Breast epithelium (tissue), 4 donors: ENCODE measurements at regions not wholly inside any gene's neighbourhood (a gene's known extent, or its start where the extent isn't known, plus 50 kb on each side); places are given as distances from the start of the nearest gene placed in this dataset.

ENCODE experiments used
- DNase-seq, 2 donors: peaks; one replicate each; pipeline ENCODE4 v3.0.0-alpha.2; 2019; ENCODE audit warnings: low spot score in 2 of 2
- H3K27ac ChIP-seq, 2 donors: fragments of 200-600 bp; sonication (generic) in 1 of 2; one replicate each; pipeline ENCODE4 v1.5.1; 2016 to 2019; ENCODE audit warnings: mild to moderate bottlenecking in 1 of 2
- H3K27me3 ChIP-seq, 2 donors: fragments of 200-600 bp; sonication (generic) in 1 of 2; one replicate each; pipeline versions ENCODE4 v1.5.1 to v1.6.0; 2017 to 2019; ENCODE audit warnings: control low read depth in 1 of 2, mild to moderate bottlenecking in 1 of 2
- H3K36me3 ChIP-seq: fragments of 200-600 bp; one replicate; pipeline ENCODE4 v1.5.1; 2019
- H3K4me1 ChIP-seq, 2 donors: fragments of 200-600 bp; sonication (generic); one replicate each; pipeline ENCODE4 v1.5.1; 2016 to 2019; ENCODE audit warnings: control low read depth in 1 of 2
- H3K4me3 ChIP-seq, 3 donors: fragments of 200-600 bp; sonication (generic); 1 replicate in 2 of 3; 2 replicates in 1 of 3; pipeline ENCODE4 v1.5.1; 2016 to 2019; ENCODE audit warnings: mild to moderate bottlenecking in 3 of 3, moderate library complexity in 2 of 3
- H3K9me3 ChIP-seq, 2 donors: fragments of 200-600 bp; sonication (generic) in 1 of 2; one replicate each; pipeline ENCODE4 v1.5.1; 2016 to 2019; ENCODE audit warnings: control low read depth in 1 of 2
- POLR2A ChIP-seq: fragments of 450-650 bp; IDR thresholded peaks from one replicate; pipeline ENCODE4 v1.6.1; 2016; ENCODE audit warnings: antibody characterized with exemption, mild to moderate bottlenecking, moderate library complexity
- POLR2AphosphoS5 ChIP-seq, 3 donors: sonication (generic); formaldehyde crosslinking; IDR thresholded peaks; one replicate each; pipeline ENCODE4 v1.6.1; 2017; ENCODE audit warnings: antibody characterized with exemption in 3 of 3
- intact Hi-C: fragments of 100-400 bp; cut with DNase I; formaldehyde crosslinking; loops from one replicate; pipeline ENCODE4 v1.15.1; 2023; ENCODE audit warnings: low total_unique reads
- TF ChIP-seq, protein P1 (sequence below), 3 donors: fragments of 450-650 bp; IDR thresholded peaks; one replicate each; pipeline ENCODE4 v1.5.1; 2016 to 2017; ENCODE audit warnings: antibody characterized with exemption in 3 of 3, mild to moderate bottlenecking in 3 of 3, moderate library complexity in 3 of 3

DNA sequence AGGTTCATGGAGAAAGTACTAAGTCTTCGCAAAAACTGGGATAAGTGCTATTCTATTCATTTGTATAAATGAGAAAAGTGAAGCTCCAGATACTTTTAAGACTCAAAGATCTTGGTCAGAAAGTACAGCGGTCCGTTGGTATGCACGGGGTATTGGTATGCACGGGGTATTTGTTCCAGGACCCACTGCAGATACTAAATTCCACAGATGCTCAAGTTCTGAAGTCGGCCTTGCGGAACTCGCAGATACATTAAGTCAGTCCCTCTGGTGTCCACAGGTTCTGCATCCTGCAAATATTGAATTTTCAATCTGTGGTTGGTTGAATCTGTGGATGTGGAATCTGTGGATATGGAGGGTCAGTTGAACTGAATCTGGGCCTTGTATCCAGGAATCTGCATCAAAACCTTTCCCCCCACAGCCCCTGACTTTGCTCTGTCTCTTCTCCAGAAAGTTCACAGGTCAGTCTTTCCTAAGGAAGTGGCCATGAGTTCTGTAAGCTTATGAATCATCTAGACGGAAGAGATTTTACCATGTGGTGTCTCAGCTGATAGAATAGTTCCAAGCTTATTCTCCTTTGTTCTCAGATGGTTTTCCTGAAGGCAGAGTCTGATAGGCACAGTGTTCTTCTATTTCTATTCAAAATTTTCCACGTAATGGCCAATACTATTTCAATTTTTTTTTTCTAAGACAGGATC lies 274.7 kb downstream of the NEDD1 start:
- H3K36me3 ChIP-seq = no peaks in the 10 kb centered on the region
- intact Hi-C loops = no loop called here
- H3K27me3 ChIP-seq = no peaks in the 10 kb centered on the region
- no peaks in the 10 kb centered on the region for H3K9me3 ChIP-seq
- no peak for DNase-seq
- H3K27ac ChIP-seq = no peak overlapping the region
- H3K4me3 ChIP-seq = no peak overlapping the region
- H3K4me1 ChIP-seq = no peaks in the 10 kb centered on the region
- TF ChIP-seq POLR2AphosphoS5 (IDR thresholded peaks at IDR 0.05) = no peak
- TF ChIP-seq POLR2A = no peak
- TF ChIP-seq, protein P1, sequence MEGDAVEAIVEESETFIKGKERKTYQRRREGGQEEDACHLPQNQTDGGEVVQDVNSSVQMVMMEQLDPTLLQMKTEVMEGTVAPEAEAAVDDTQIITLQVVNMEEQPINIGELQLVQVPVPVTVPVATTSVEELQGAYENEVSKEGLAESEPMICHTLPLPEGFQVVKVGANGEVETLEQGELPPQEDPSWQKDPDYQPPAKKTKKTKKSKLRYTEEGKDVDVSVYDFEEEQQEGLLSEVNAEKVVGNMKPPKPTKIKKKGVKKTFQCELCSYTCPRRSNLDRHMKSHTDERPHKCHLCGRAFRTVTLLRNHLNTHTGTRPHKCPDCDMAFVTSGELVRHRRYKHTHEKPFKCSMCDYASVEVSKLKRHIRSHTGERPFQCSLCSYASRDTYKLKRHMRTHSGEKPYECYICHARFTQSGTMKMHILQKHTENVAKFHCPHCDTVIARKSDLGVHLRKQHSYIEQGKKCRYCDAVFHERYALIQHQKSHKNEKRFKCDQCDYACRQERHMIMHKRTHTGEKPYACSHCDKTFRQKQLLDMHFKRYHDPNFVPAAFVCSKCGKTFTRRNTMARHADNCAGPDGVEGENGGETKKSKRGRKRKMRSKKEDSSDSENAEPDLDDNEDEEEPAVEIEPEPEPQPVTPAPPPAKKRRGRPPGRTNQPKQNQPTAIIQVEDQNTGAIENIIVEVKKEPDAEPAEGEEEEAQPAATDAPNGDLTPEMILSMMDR (IDR thresholded peaks at IDR 0.05) = no peak

DNA sequence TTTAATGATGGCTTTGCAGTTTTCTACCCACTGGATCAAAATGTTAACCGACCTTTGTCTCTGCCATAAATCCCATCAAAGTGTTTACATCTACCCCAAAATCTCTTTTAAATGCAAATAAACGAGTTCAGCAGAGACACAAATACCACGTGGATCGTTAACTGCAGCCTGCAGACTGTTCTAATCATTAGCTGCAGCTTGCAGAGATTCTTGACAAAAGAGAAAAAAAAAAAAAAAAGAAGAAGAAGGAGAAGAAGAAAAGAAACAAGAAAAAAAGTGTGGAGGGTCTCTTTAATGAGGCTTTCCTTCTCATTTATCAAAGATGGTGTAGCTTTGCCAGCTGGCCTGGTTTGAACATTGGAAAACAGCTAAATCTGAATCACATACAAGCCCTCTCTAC lies 275.7 kb downstream of the NEDD1 start:
- TF ChIP-seq, protein P1 (IDR thresholded peaks at IDR 0.05) = no peak
- TF ChIP-seq POLR2AphosphoS5 (IDR thresholded peaks at IDR 0.05) = no peak
- TF ChIP-seq POLR2A = no peak

DNA sequence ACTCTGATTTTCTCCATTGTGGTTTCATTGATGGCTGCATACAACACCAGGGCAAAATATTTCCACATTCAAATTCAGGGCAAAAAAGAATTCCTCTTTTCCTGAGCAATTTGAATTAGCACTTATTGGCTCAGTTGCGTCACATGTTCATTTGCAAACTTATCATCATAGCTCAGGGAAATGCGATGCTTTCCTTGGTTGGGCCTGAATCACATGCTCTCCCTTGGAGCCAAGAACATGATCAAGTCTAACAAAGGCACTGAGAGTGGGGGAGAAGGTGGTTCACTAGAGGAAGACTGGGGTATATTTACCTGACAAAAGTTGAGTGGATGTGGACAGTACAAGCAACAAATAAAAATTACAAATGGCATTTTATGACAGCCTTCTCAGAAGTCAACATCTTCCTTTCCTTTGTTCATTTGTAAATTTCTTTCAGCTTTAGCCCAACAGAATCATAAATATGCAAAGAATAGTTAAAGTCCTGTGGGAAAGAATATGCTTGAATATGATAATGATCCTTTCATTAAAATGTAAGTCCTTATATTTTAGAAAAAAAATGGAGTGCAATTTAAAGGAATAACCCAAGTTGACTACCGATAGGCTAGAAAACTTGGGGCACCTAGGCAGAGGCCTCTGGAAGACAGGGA lies 277.2 kb downstream of the NEDD1 start:
- TF ChIP-seq POLR2A = no peak
- TF ChIP-seq, protein P1 (IDR thresholded peaks at IDR 0.05) = no peak
- TF ChIP-seq POLR2AphosphoS5 (IDR thresholded peaks at IDR 0.05) = no peak
- no peak overlapping the region for H3K4me3 ChIP-seq
- H3K4me1 ChIP-seq = no peaks in the 10 kb centered on the region
- no peaks in the 10 kb centered on the region for H3K27me3 ChIP-seq
- H3K36me3 ChIP-seq = no peaks in the 10 kb centered on the region
- no peak for DNase-seq
- peaks cover 3 to 13% of the 10 kb centered on the region in 2 donors for H3K9me3 ChIP-seq
- intact Hi-C loops = no loop called here
- no peak overlapping the region for H3K27ac ChIP-seq

More for the DNA sequence above, 275.7 kb downstream of the NEDD1 start:
- Histone ChIP-seq H3K9me3 (peaks cover 3 to 8% of the 10 kb centered on the region in 2 donors), H3K36me3 (no peaks in the 10 kb centered on the region), H3K27me3 (no peaks in the 10 kb centered on the region), H3K27ac (no peak overlapping the region), H3K4me3 (no peak overlapping the region), H3K4me1 (no peaks in the 10 kb centered on the region)
- intact Hi-C loops = no loop called here
- DNase-seq = no peak

DNA sequence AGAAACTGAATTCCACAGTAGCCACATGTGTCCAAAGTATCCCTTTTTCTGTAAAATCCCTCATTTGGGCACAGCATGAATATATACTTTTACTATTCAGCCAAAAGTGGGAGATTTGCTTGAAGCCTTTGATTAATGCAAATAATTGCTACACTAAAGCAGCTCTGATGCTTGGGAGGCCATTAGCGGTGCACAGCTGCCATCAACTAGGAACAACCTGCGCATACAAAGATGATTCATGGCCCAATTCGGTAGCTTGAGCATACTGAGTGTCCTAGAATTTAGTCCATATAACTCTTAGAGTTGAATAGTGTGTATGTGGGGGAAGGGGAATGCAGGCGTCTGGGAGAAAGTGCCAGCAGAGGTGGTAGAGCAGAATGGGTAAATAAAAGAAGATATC lies 277.0 kb upstream of the RMST start:
- no peaks in the 10 kb centered on the region for H3K27me3 ChIP-seq
- TF ChIP-seq POLR2A = no peak
- H3K9me3 ChIP-seq = peaks cover 3 to 13% of the 10 kb centered on the region in 2 donors
- H3K27ac ChIP-seq = no peak overlapping the region
- intact Hi-C loops = no loop called here
- no peaks in the 10 kb centered on the region for H3K4me1 ChIP-seq
- H3K36me3 ChIP-seq = no peaks in the 10 kb centered on the region
- no peak overlapping the region for H3K4me3 ChIP-seq
- no peak for DNase-seq

DNA sequence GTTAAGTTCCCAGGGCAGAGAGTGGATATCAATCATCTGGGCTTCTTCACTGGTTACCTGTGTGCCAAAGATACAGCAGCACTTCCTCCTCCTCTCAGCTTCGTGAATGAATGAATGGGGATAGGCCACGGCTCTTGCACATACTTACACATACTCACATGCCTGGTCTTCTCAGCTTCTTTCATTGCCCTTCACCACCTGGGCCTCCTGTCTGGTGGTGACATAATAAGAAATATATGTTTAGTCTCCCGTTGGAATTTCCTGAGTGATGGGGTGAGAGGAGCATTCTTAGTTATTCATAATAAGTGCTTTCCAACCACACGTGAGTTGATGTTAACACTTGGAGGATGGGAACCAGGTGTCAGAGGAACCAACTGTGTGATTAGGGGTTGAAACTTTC lies 268.1 kb upstream of the RMST start:
- Histone ChIP-seq H3K4me3 (no peak overlapping the region), H3K4me1 (no peaks in the 10 kb centered on the region), H3K36me3 (no peaks in the 10 kb centered on the region), H3K27ac (no peak overlapping the region), H3K27me3 (no peaks in the 10 kb centered on the region), H3K9me3 (peaks cover 0 to 18% of the 10 kb centered on the region in 2 donors)
- intact Hi-C loops = no loop called here
- DNase-seq = no peak
- TF ChIP-seq POLR2AphosphoS5 (IDR thresholded peaks at IDR 0.05) (no peak), POLR2A (no peak)
- TF ChIP-seq, protein P1 (IDR thresholded peaks at IDR 0.05) = no peak
